ENCODE measurements at regions not wholly inside any gene's neighbourhood (a gene's known extent, or its start where the extent isn't known, plus 50 kb on each side); places are given as distances from the start of the nearest gene placed in this dataset.

- ATAC-seq, result no peak
- TF ChIP-seq RARB (CRISPR knock-in tag; IDR thresholded peaks at IDR 0.05), result no peak
- TF ChIP-seq, protein P1, sequence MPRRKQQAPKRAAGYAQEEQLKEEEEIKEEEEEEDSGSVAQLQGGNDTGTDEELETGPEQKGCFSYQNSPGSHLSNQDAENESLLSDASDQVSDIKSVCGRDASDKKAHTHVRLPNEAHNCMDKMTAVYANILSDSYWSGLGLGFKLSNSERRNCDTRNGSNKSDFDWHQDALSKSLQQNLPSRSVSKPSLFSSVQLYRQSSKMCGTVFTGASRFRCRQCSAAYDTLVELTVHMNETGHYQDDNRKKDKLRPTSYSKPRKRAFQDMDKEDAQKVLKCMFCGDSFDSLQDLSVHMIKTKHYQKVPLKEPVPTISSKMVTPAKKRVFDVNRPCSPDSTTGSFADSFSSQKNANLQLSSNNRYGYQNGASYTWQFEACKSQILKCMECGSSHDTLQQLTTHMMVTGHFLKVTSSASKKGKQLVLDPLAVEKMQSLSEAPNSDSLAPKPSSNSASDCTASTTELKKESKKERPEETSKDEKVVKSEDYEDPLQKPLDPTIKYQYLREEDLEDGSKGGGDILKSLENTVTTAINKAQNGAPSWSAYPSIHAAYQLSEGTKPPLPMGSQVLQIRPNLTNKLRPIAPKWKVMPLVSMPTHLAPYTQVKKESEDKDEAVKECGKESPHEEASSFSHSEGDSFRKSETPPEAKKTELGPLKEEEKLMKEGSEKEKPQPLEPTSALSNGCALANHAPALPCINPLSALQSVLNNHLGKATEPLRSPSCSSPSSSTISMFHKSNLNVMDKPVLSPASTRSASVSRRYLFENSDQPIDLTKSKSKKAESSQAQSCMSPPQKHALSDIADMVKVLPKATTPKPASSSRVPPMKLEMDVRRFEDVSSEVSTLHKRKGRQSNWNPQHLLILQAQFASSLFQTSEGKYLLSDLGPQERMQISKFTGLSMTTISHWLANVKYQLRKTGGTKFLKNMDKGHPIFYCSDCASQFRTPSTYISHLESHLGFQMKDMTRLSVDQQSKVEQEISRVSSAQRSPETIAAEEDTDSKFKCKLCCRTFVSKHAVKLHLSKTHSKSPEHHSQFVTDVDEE (CRISPR knock-in tag; IDR thresholded peaks at IDR 0.05), result no peak
- TF ChIP-seq CSRNP3 (CRISPR knock-in tag; IDR thresholded peaks at IDR 0.05), result no peak
- TF ChIP-seq BACH2 (CRISPR knock-in tag; IDR thresholded peaks at IDR 0.05; ENCODE audit: borderline replicate concordance), result no peak
- TF ChIP-seq GLIS3 (CRISPR knock-in tag; IDR thresholded peaks at IDR 0.05), result no peak
- no peak for TF ChIP-seq ZNF8 (CRISPR knock-in tag; IDR thresholded peaks at IDR 0.05)
- no peak for TF ChIP-seq OSR1 (CRISPR knock-in tag; IDR thresholded peaks at IDR 0.05)
Observed at GRCh38 chr1:187091666-187092065, 262.9 kb downstream of the PLA2G4A start.

- no peak for ATAC-seq
- no peak for TF ChIP-seq GLIS3 (CRISPR knock-in tag; IDR thresholded peaks at IDR 0.05)
- TF ChIP-seq OSR1 (CRISPR knock-in tag; IDR thresholded peaks at IDR 0.05), result no peak
- TF ChIP-seq ARNTL (CRISPR knock-in tag; IDR thresholded peaks at IDR 0.05; ENCODE audit: borderline replicate concordance, low read depth), result no peak
- no peak for TF ChIP-seq CREB5 (CRISPR knock-in tag; IDR thresholded peaks at IDR 0.05; ENCODE audit: low read depth)
- TF ChIP-seq ISL1 (CRISPR knock-in tag; IDR thresholded peaks at IDR 0.05), result no peak
- TF ChIP-seq, protein P2, sequence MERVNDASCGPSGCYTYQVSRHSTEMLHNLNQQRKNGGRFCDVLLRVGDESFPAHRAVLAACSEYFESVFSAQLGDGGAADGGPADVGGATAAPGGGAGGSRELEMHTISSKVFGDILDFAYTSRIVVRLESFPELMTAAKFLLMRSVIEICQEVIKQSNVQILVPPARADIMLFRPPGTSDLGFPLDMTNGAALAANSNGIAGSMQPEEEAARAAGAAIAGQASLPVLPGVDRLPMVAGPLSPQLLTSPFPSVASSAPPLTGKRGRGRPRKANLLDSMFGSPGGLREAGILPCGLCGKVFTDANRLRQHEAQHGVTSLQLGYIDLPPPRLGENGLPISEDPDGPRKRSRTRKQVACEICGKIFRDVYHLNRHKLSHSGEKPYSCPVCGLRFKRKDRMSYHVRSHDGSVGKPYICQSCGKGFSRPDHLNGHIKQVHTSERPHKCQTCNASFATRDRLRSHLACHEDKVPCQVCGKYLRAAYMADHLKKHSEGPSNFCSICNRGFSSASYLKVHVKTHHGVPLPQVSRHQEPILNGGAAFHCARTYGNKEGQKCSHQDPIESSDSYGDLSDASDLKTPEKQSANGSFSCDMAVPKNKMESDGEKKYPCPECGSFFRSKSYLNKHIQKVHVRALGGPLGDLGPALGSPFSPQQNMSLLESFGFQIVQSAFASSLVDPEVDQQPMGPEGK (CRISPR knock-in tag; IDR thresholded peaks at IDR 0.05; ENCODE audit: borderline replicate concordance), result no peak
- TF ChIP-seq CSDC2 (CRISPR knock-in tag; IDR thresholded peaks at IDR 0.05), result no peak
- TF ChIP-seq CSRNP3 (CRISPR knock-in tag; IDR thresholded peaks at IDR 0.05), result no peak
- no peak for TF ChIP-seq ZFP3 (CRISPR knock-in tag; IDR thresholded peaks at IDR 0.05)
- no peak for TF ChIP-seq SNAI2 (CRISPR knock-in tag; IDR thresholded peaks at IDR 0.05)
- no peak for TF ChIP-seq TCF4 (CRISPR knock-in tag; IDR thresholded peaks at IDR 0.05; ENCODE audit: borderline replicate concordance)
Observed at GRCh38 chr1:187092104-187092503, 263.4 kb downstream of the PLA2G4A start.

GRCh38 chr1:187096689-187097088, 267.9 kb downstream of the PLA2G4A start:
- no peak for TF ChIP-seq ZFP30 (CRISPR knock-in tag; IDR thresholded peaks at IDR 0.05)
- 0 out of 3 replicates have a peak, but pooled peaks have one; percentile 37 for ATAC-seq

DNA sequence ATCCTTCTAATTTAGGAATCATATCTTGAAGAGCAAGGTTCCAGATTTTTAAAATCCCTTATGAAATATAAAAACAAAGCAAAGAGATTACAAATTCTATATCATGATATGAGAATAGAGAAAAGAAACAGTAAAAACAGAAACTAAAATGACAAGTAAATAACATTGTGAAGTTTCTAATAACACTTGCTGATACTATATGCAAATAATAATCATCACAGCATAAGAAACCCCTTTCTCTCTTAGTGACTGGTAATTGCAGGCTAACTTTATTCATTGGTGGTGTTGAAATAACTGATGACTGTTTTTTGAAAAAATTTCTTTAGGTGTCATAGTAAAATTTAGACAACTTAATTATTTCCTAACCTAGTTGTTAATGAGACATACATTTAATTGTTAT, 281.6 kb downstream of the PLA2G4A start:
- ATAC-seq, result no peak
- TF ChIP-seq, protein P3, sequence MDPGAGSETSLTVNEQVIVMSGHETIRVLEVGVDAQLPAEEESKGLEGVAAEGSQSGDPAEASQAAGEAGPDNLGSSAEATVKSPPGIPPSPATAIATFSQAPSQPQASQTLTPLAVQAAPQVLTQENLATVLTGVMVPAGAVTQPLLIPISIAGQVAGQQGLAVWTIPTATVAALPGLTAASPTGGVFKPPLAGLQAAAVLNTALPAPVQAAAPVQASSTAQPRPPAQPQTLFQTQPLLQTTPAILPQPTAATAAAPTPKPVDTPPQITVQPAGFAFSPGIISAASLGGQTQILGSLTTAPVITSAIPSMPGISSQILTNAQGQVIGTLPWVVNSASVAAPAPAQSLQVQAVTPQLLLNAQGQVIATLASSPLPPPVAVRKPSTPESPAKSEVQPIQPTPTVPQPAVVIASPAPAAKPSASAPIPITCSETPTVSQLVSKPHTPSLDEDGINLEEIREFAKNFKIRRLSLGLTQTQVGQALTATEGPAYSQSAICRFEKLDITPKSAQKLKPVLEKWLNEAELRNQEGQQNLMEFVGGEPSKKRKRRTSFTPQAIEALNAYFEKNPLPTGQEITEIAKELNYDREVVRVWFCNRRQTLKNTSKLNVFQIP (CRISPR knock-in tag; IDR thresholded peaks at IDR 0.05; ENCODE audit: borderline replicate concordance, low read depth), result no peak
- TF ChIP-seq CREB5 (CRISPR knock-in tag; IDR thresholded peaks at IDR 0.05; ENCODE audit: low read depth) (no peak), RARB (CRISPR knock-in tag; IDR thresholded peaks at IDR 0.05) (no peak), ZNF8 (CRISPR knock-in tag; IDR thresholded peaks at IDR 0.05) (no peak)

Data from SK-N-SH treated with all-trans-retinoic acid at 6 μM for 48 hours (cell line).